IMR-90 (cell line): ENCODE measurements at regions not wholly inside any gene's neighbourhood (a gene's known extent, or its start where the extent isn't known, plus 50 kb on each side); places are given as distances from the start of the nearest gene placed in this dataset.

Source experiments
- ATAC-seq: fragments of 200-7000 bp; cut with Tn5 transposase; 2 replicates; pipeline ENCODE4 v1.9.1; 2020; ENCODE audit warnings: low read depth, mild to moderate bottlenecking, moderate library complexity
- BruUV-seq: library from RNA; stranded (reverse); fragments of 400-500 nt; replicated peaks from 2 replicates; lab custom pipeline; 2021; lab: Mats Ljungman, UMichigan
- CTCF ChIA-PET: fragments of 300-600 bp; formaldehyde crosslinking; extraction: SDS; loops from one replicate; lab custom pipeline; 2021; ENCODE audit warnings: antibody characterized with exemption; lab: Yijun Ruan, JAX
- POLR2A ChIA-PET: fragments of 300-600 bp; sonication (Branson Sonifier 250); formaldehyde crosslinking; loops from one replicate; lab custom pipeline; 2022; ENCODE audit warnings: antibody characterized with exemption; ENCODE audit not compliant: unreplicated experiment; lab: Charles Lee
- DNase-seq: peaks from one replicate; pipeline ENCODE4 v3.0.0; 2013
- H2AFZ ChIP-seq: replicated peaks from 2 replicates; pipeline ENCODE3; 2013; ENCODE audit warnings: low read length, mild to moderate bottlenecking; ENCODE audit not compliant: poor library complexity
- H2AK5ac ChIP-seq: 2 replicates; pipeline ENCODE4 v1.6.1; 2013; ENCODE audit warnings: low read depth, low read length, inconsistent platforms
- H2AK9ac ChIP-seq: replicated peaks from 2 replicates; pipeline ENCODE3; 2013; ENCODE audit warnings: mild to moderate bottlenecking, low read depth, low read length, moderate library complexity; ENCODE audit not compliant: poor library complexity
- H2BK120ac ChIP-seq: 2 replicates; pipeline ENCODE4 v1.6.1; 2013; ENCODE audit warnings: low read depth, low read length, inconsistent platforms
- H2BK15ac ChIP-seq: 3 replicates; pipeline ENCODE4 v1.6.1; 2013; ENCODE audit warnings: low read depth, low read length, inconsistent platforms
- H2BK20ac ChIP-seq: 2 replicates; pipeline ENCODE4 v1.6.1; 2013; ENCODE audit warnings: low read depth, mild to moderate bottlenecking, inconsistent platforms, low read length, moderate library complexity
- H2BK5ac ChIP-seq: 2 replicates; pipeline ENCODE4 v1.6.1; 2013; ENCODE audit warnings: mild to moderate bottlenecking, low read depth, low read length, inconsistent platforms; ENCODE audit not compliant: poor library complexity, severe bottlenecking
- H3K14ac ChIP-seq: replicated peaks from 2 replicates; pipeline ENCODE4 v1.6.1; 2013; ENCODE audit warnings: low read depth, low read length, inconsistent platforms
- H3K18ac ChIP-seq: 2 replicates; pipeline ENCODE4 v1.6.1; 2013; ENCODE audit warnings: low read depth, low read length, control low read depth
- H3K23ac ChIP-seq: 2 replicates; pipeline ENCODE4 v1.6.1; 2013; ENCODE audit warnings: low read depth, low read length, inconsistent platforms
- H3K27ac ChIP-seq: 2 replicates; pipeline ENCODE4 v1.5.1; 2013; ENCODE audit warnings: mild to moderate bottlenecking, control low read depth, low read length; ENCODE audit not compliant: insufficient read depth
- H3K27me3 ChIP-seq: 2 replicates; pipeline ENCODE4 v1.6.1; 2013; ENCODE audit warnings: low read length; ENCODE audit not compliant: control insufficient read depth, insufficient read depth
- H3K36me3 ChIP-seq: 2 replicates; pipeline ENCODE4 v1.6.1; 2013; ENCODE audit warnings: low read length, mixed read lengths; ENCODE audit not compliant: control insufficient read depth, insufficient read depth
- H3K4ac ChIP-seq: 2 replicates; pipeline ENCODE4 v1.6.1; 2013; ENCODE audit warnings: low read depth, low read length, inconsistent platforms
- H3K4me1 ChIP-seq: 2 replicates; pipeline ENCODE4 v1.6.1; 2013; ENCODE audit warnings: low read length, mixed read lengths; ENCODE audit not compliant: control insufficient read depth, insufficient read depth
- H3K4me2 ChIP-seq: 2 replicates; pipeline ENCODE4 v1.6.1; 2013; ENCODE audit warnings: low read depth, mild to moderate bottlenecking, control low read depth, low read length, moderate library complexity
- H3K4me3 ChIP-seq: 2 replicates; pipeline ENCODE4 v1.5.1; 2013; ENCODE audit warnings: low read depth, mild to moderate bottlenecking, control low read depth, low read length, moderate library complexity; ENCODE audit not compliant: insufficient read depth
- H3K56ac ChIP-seq: 2 replicates; pipeline ENCODE4 v1.6.1; 2013; ENCODE audit warnings: low read length, inconsistent platforms; ENCODE audit not compliant: insufficient read depth; ENCODE audit errors: extremely low read depth
- H3K79me1 ChIP-seq, 2 experiments: 2 replicates each; pipeline ENCODE4 v1.6.1; 2013; ENCODE audit warnings: low read length in 2 of 2, inconsistent platforms in 1 of 2, low read depth in 1 of 2
- H3K9ac ChIP-seq: 2 replicates; pipeline ENCODE4 v1.6.1; 2013; ENCODE audit warnings: low read depth, low read length, control low read depth
- H3K9me1 ChIP-seq: 2 replicates; pipeline ENCODE4 v1.6.1; 2013; ENCODE audit warnings: low read length, inconsistent platforms; ENCODE audit not compliant: insufficient read depth
- H3K9me3 ChIP-seq: 2 replicates; pipeline ENCODE4 v1.6.1; 2013; ENCODE audit warnings: low read length; ENCODE audit not compliant: control insufficient read depth, insufficient read depth
- H4K20me1 ChIP-seq: 2 replicates; pipeline ENCODE4 v1.6.1; 2013; ENCODE audit warnings: low read length, inconsistent platforms; ENCODE audit not compliant: insufficient read depth
- H4K5ac ChIP-seq: 2 replicates; pipeline ENCODE4 v1.6.1; 2013; ENCODE audit warnings: mild to moderate bottlenecking, low read depth, low read length, control low read depth
- H4K8ac ChIP-seq, 2 experiments: 2 replicates each; pipeline ENCODE4 v1.6.1; 2013; ENCODE audit warnings: low read depth in 2 of 2, low read length in 2 of 2, control low read depth in 1 of 2, inconsistent platforms in 1 of 2
- H4K91ac ChIP-seq: 2 replicates; pipeline ENCODE4 v1.6.1; 2013; ENCODE audit warnings: low read depth, low read length, inconsistent platforms; ENCODE audit not compliant: insufficient read depth
- BHLHE40 ChIP-seq: fragments of 150-350 bp; IDR thresholded peaks from 2 replicates; pipeline ENCODE4 v1.6.1; 2016; ENCODE audit warnings: mild to moderate bottlenecking, low read depth, low read length
- CEBPB ChIP-seq: IDR thresholded peaks from 2 replicates; pipeline ENCODE4 v1.6.1; 2012; ENCODE audit warnings: low read depth, low read length, improper control_type of control experiment
- FOS ChIP-seq: fragments of 150-350 bp; IDR thresholded peaks from 2 replicates; pipeline ENCODE4 v1.6.1; 2016; ENCODE audit warnings: low read depth, low read length
- POLR2A ChIP-seq: IDR thresholded peaks from 2 replicates; pipeline ENCODE4 v1.6.1; 2012; ENCODE audit warnings: mild to moderate bottlenecking, low read depth, low read length
- SMC3 ChIP-seq: fragments of 150-350 bp; IDR thresholded peaks from 2 replicates; pipeline ENCODE4 v1.6.1; 2016; ENCODE audit warnings: low read depth, mild to moderate bottlenecking, antibody characterized with exemption, low read length, moderate library complexity
- WGBS, 2 experiments: methylation state at CpG; one replicate each; pipeline versions ENCODE4 v1.1.5 to v1.1.7; 2013; ENCODE audit warnings: missing lambda C conversion rate in 2 of 2; ENCODE audit not compliant: insufficient read length in 1 of 2; ENCODE audit errors: extremely low coverage in 2 of 2; 5-methylcytosine and 5-hydroxymethylcytosine counted together
- dilution Hi-C: fragments of 300-500 bp; cut with HindIII; formaldehyde crosslinking; loops from one replicate; pipeline ENCODE4 v1.14.3; 2018; ENCODE audit warnings: low sequenced_read_pairs; ENCODE audit not compliant: unreplicated experiment
- in situ Hi-C: fragments of 300-500 bp; cut with MboI; formaldehyde crosslinking; loops from 3 replicates; pipeline ENCODE4 v1.14.3; 2019; ENCODE audit warnings: low sequenced_read_pairs, inconsistent platforms, mixed read lengths
- intact Hi-C: fragments of 100-400 bp; cut with micrococcal nuclease; formaldehyde crosslinking; loops from 2 replicates; pipeline ENCODE4 v1.10.0; 2022

DNA sequence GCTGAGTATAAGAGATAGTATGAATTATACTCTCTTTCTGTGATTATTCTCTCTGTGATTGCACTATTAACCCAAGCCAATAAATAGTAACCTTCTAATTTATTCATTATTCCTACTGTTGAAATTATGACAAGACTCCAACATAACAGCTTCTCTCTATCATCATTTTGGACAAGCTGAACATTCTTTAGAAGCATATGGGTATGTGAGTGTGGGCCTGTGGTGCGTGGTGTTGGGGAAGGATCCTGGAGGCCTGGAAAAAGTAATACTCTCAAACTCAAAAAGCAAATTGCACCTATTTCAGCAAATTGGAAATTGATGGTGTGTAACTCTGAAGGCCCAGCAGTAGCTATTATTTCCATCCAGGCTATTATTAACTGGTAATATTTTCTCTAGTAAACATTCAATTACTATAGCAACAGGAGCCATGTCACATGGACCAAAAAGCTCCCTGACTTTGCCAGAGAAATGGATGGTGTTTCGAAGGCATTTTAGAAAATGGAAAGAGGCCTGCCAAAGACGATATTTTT lies 502.8 kb downstream of the LTN1 start:
- H3K4me2 ChIP-seq, result no peak overlapping the region
- no peak overlapping the region for H4K5ac ChIP-seq
- no peaks in the 10 kb centered on the region for H4K20me1 ChIP-seq
- H4K91ac ChIP-seq, result no peak overlapping the region
- intact Hi-C loops (no loop called here), dilution Hi-C loops (no loop called here), in situ Hi-C loops (no loop called here)
- H3K9ac ChIP-seq, result no peak overlapping the region
- no CpG with 5 or more reads among the region's 3 CpGs for WGBS, 2 experiments
- no peak overlapping the region for H2AK5ac ChIP-seq
- no peak overlapping the region for H3K18ac ChIP-seq
- H2BK120ac ChIP-seq, result no peak overlapping the region
- no peak overlapping the region for H2BK15ac ChIP-seq
- H3K4me3 ChIP-seq, result no peak overlapping the region
- DNase-seq, result no peak
- BruUV-seq, result no TSS peak
- no peak overlapping the region for H2BK5ac ChIP-seq
- ATAC-seq, result no peak
- no peak overlapping the region for H2AK9ac ChIP-seq
- H3K27ac ChIP-seq, result no peak overlapping the region
- CTCF ChIA-PET, result no interaction called here
- H3K36me3 ChIP-seq, result no peaks in the 10 kb centered on the region
- H2AFZ ChIP-seq, result no peak overlapping the region
- H3K56ac ChIP-seq, result no peak overlapping the region
- TF ChIP-seq SMC3, result no peak
- no peak for TF ChIP-seq FOS
- no peak for TF ChIP-seq POLR2A
- TF ChIP-seq CEBPB, result no peak
- no peak for TF ChIP-seq BHLHE40
- H3K4me1 ChIP-seq, result no peaks in the 10 kb centered on the region; the same call in 1 of the 2 replicates
- POLR2A ChIA-PET, result no interaction called here
- no peaks in the 10 kb centered on the region for H3K9me1 ChIP-seq
- H3K9me3 ChIP-seq, result no peaks in the 10 kb centered on the region
- no peak overlapping the region for H2BK20ac ChIP-seq
- no peaks in the 10 kb centered on the region for H3K79me1 ChIP-seq
- H3K27me3 ChIP-seq, result no peaks in the 10 kb centered on the region
- H3K23ac ChIP-seq, result no peak overlapping the region
- H3K14ac ChIP-seq, result no peak overlapping the region
- no peak overlapping the region for H4K8ac ChIP-seq
- no peak overlapping the region for H3K4ac ChIP-seq
